CD4-positive, alpha-beta T cell treated with Interleukin-17A for 1 hour (primary cell): ENCODE measurements at regions not wholly inside any gene's neighbourhood (a gene's known extent, or its start where the extent isn't known, plus 50 kb on each side); places are given as distances from the start of the nearest gene placed in this dataset.

Source experiments
- DNase-seq: peaks from one replicate; pipeline ENCODE4 v3.0.0-alpha.2; 2020

DNA sequence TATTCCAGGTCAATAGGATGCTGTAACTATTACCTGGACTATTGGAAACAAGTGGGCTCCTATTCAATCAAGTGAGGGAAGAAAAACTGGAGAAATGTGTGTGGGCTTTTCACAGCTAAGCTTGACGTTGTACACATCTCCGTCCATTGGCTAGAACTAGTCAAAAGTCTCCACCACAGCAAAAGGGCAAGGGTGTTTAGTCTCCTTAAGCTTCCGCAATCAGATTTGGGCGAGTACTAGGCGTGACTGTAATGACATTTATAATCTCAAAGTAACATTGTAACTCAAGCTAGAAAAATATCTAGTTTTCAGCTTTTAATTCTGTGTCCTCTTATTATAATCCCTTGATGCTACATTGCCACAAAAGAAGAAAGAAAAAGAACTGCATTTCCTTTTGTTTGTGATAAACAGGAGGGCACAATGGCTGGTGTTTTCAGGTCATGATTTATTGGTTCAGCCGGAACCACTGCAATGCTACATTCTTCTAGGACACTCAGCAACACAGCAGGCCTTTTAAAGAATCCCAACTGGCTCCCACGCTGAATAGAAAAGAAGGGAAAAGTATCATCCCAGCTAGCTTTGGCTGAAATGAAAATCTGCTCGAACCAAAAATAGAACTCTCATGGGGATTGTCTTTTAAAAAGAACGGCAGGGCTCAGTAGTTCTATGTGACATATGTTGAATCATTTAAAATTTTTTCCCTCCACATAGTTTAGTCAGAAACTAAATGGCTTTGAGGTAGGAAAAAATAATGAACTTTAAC is 387.7 kb downstream of the BTBD3 start:
- DNase-seq, result no peak

DNA sequence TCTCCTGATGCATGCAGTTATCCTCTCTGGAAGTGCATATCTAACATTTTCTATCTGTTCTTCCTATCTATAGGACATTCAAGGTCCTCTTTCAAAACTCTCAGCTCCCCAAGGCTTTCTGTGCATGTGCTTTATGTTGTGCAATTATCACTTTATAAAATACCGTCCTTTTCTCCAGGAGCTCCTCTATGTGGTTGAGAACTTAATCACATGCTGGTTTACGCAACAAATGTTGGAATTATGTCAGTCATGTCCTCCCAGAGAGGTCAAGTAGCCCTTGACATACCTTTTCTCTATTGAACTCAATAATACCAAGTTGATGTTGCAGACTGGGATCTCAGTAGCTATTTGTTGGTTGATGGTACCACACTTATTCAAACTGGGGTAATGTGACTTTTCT is 388.4 kb downstream of the BTBD3 start:
- DNase-seq, result no peak

DNA sequence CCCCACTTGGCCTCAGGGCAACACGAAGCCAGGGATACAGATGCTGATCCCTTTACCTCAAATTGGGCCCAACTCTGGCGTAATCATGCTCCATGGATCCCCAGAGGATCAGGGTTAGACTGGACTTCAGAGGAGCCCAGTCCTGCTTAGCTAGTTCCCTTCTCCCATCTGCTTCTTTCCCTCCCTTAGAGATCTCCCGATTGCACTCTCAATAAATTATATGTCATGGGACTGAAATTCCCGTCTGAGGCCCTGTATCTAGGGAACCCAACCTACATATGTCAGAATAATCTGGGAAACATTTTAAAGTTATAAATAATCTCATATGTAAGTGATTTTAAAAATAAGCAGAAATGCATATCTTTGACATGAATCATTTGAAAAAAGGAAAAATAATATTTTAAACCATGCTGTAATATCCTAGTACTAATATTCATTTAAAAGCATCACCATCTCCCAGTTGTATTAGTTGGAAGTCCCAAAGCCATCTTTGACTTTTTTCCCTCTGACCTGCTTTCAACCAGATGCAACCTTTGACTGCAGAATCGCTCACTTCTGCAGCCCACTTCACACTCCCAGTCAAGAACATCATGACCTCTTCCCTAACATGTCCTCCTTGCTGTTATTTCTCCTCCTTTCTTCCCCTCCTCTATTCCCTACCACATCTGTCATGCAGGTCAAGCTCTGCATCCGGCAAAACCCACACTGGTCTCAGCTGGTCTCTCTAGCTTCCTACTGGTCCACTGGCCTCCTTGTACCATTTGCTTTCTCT is 393.6 kb downstream of the BTBD3 start:
- DNase-seq, result no peak

DNA sequence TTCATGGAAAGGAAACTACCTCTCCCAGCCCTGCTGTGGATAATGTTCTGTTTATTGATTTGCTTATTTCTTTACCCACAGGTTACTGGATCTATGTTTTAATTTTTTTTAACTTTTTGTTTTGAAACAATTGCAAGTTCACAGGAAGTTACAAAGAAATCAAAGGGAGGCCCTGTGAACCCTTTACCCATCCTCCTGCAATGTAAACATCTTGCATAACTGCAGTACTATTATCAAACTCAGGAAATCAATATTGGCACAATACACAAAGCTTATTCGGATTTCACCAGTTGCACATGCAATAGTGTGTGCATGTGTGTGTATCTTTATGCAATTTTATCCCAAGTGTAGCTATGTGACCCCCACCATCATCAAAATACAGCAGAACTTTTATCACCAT is 398.0 kb downstream of the BTBD3 start:
- no peak for DNase-seq

DNA sequence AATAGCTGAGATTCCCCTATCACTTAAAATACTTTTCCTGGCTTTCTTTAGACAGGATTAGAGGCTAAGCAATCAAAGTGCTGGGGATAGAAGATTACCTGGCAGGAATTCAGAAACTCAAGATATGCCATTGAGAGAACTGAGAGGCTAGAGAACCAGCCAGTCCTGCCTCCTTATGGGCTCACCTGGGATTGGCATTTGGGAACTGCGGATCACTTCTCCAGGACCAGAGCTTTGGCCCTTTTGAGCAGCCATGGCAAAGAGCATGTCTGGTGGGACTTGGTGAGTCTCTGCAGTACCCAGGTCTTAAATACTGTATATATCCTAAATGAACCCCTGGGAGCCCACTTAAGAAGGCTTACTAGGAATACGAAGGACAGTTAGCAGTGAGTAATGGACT is 399.1 kb downstream of the BTBD3 start:
- DNase-seq, result no peak

DNA sequence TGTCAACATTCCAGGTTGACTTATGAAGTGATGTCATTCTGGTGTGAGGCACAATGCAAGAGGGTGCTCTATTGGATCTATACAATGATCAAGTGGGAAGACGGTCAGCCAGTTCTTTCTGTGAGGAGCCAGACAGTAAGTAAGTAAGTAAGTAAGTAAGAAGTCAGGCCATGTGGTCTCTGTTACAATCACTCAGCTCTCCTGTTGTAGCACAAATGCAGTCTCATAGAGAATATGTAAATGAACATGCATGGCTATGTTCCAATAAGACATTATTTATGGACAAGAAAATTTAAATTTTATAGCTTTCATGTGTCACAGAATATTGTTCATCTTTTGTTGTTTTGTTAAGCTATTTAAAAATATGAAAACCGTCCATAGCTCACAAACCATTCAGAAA is 399.7 kb downstream of the BTBD3 start:
- DNase-seq, result no peak

DNA sequence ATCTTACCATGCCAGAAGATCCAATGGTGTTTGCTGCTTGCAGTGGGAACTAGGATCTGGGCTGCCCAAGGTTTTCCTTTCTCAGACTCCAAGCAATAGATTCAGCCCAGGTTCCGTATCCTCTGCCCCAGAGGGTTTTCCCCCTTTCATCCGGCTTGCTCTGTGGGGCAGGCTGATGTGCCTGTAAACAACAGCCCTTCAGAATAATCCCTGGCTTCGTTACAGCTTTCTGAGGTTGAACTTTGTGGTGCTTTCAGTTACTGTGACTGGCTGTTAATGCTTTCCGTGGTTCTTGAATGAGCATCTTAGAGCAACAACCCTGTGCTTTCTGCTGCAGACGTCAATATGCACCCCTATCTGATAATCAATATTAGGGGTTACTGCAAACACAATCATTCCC is 400.4 kb downstream of the BTBD3 start:
- DNase-seq, result no peak

DNA sequence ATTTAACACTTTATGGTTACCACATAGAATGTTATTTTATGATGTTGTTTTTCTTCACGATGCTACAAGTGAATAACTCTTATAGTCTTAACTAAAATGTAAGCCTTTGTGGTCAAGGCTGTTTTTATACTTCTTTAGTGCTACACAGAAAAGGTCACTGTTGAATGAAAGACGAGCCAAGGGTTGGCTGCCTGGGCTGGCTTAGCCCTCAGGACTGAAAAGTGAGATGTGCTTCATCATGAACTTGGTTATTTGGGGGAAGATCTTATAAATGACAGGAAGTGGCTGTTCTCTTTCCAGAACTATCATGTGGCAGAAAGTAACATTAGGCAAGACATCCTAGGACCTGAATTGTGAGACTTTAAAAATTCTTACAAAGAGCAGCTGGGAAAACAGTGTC is 404.0 kb downstream of the BTBD3 start:
- no peak for DNase-seq

DNA sequence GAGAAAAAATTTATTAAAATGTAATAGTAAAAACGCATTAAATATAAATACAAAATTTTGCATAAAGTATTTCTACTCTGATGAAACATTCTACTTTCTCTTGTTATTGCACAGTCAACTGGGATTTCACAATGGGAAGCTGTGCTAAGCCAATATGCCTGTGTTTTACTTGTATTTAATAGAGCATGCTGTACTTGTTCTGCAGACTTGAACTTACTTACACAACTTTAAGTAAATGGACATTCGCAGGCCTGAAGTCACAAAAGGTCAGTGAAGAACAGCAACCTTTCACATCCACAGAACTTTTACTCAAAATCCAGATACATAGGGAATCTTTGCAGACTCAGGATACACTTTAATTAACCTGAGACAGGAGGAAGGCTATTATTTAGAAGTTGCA is 409.5 kb downstream of the BTBD3 start:
- DNase-seq, result no peak

DNA sequence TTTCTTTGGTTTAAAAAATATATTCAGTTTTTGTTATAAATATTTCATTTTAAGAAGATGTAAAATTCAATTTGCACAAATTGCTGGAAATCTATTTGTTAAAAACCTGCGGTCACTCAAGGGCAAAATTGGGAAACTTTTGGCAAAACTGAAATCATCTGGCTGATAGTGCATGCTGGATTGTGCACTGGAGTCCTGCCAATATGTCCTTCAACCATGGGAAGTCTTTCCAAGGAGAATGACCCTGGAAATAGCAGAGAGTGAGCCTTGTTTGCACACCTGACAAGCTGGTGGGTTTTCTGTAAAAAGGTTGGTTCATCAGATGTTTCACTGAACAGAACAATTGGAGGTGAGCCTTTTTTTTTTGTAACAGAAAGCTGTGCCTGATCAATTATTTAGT is 413.5 kb downstream of the BTBD3 start:
- no peak for DNase-seq

DNA sequence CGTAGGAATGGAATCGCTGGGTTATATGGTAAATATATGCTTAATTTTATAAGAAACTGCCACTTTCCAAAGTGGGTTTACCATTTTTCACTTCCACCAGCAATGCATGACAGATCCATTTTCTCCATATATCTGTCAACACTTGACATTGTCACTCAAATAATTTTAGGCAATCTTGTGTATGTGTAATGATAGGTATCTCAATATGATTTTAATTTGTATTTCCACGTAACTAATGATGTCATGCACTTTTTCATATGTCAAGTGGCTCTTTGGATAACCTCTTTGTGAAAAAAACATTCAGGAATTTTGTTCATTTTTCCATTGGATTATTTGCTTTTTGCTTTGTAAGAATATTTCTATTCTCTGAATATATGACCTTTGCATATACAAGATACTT is 419.9 kb downstream of the BTBD3 start:
- DNase-seq, result no peak

DNA sequence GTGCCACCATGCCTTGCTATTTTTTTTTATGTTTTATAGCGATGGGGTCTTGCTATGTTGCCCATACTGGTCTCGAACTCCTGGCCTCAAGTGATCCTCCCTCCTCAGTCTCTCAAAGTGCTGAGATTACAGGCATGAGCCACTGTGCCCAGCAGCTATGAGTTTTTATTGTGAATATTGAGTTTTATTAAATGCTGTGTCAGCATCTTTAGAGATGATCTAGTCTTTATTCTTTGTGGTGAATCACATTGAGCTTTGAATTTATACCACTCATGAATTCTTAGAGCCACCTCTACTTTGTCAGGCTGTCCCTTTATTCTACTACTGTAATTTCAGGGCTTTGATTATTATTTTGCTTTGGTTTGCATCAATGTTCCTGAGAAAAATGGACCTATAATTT is 428.3 kb downstream of the BTBD3 start:
- DNase-seq, result no peak

DNA sequence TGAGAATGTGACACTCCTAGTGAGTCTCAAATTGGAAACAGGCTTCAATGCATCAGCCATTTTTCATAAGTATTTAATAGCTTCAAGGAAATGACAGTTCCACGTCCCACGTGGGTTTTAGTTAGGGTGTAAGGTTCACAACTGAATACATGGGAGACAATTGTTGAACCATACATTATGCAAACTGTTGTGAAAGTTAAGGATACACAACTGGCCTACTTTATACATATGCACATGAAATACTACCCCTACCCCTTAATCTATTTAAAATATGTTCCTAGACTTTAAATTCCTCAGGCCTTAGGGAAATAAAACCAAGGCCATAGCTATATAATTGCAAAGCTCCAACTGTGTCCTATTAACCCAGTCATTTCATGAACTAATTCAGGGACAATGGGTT is 436.1 kb downstream of the BTBD3 start:
- DNase-seq, result no peak

DNA sequence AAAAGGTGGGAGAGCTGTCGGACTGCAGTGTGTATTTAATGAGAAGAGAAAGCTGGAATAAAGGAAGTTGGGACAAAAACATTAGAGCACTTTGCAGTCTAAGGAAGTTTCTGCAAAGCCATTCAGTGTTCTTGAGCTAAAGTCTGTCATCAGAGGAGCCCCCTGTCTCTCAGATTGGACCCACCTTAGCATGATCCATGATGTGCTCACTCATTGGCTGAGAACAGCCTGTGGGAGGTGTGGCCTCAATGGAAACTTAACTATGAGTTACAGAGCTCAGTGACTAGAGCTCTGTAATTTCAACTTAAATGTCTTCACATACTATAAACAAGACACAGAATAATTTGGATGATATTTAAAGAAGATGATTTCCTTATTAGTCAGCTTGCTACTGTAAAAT is 437.0 kb downstream of the BTBD3 start:
- DNase-seq, result no peak

DNA sequence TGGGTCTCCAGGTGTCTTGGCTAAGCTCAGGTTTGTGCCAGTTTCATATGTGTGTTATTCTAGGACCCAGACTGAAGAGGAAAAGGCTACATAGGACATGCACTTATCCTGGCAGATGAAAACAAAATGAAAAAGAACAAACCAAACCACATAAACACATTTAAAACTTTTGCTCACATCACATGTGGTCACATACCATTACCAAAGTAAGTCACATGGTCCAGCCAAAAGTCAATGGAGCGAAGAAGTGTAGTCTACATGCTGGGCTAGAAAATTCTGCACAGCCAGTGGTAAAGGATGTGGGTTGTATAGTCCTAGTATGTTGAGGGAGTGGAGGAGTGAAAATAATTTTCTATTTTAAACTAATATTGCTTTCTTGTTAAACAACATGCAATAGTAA is 437.5 kb downstream of the BTBD3 start:
- DNase-seq, result no peak

DNA sequence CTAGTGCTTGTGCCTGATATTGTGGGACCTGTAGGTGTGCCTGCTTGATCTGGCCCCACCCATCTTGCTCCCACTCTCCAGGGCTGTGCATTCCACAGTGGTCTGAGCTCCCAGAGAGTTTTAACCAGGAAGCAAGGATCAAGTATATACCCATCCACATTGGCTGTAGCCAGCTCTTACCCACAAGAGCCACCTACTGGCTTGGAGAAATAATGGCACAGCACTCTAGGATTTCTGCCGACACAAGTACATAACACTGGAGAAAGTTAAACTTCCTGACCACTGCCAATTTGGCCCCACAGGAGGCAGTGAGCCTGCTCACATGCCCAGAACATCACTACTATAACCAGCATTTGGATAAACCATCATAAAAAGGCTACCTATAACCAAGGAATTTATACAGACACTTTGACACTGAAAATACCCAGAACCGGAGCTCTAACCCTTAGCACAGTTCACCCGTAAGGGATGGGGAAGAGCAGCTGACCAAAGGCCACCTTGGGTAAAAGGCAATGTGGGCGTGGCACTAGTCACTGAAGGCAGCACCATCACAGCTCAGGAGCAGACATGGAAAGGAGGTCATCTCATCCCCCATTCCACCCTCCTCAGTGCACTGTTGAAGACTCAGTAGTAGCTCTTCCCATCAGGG is 440.4 kb downstream of the BTBD3 start:
- no peak for DNase-seq

DNA sequence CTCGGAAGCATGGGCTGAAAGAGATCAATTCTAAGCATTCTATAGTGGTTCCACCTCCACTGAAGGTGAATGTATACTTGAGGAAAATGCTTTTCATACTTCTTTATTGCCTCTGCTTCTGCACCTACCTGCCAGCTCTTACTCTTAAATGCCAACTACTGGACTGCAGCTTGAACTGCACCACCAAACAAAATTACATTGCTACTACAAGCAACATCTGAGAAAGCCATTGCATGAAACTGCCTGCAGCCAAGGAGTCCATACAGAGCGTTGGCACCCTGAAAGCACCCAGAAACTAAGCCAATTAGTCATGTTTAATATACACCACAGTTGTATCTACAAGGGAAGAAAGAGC is 440.9 kb downstream of the BTBD3 start:
- no peak for DNase-seq

DNA sequence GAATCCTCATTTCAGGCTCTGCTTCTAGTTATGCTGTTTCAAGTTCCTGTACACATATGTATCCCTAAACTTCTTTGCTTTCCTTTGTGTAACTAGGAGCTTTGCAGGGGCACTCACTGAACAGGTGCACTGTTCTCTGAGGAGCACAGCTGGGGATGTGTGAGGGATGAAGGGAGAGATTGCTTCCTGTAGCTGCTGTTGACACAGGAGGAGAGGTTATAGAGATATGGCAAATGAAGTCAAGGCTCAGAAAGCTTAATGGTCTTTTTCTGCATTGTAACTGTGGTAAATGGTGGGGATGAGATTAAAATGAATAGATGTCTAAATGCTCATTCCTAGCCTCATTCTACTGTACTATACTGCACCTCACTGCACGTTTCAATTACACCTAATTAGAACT is 454.3 kb downstream of the BTBD3 start:
- DNase-seq, result no peak

DNA sequence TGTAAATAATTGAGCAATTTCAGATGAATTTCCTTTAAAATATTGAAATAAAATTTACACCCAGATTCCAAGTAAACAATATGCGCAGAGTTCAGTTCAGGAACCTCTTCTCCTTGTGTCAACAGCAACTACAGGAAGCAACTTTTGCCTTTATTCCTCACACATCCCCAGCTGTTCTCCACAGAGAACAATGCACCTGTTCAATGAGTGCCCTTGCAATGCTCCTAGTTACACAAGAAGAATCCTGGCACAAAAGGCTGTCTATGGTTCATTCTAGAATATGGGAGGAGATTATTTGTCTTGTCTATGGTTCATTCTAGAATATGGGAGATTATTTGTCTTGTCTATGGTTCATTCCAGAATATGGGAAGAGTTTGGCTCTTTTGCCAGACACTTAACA is 454.9 kb downstream of the BTBD3 start:
- no peak for DNase-seq

DNA sequence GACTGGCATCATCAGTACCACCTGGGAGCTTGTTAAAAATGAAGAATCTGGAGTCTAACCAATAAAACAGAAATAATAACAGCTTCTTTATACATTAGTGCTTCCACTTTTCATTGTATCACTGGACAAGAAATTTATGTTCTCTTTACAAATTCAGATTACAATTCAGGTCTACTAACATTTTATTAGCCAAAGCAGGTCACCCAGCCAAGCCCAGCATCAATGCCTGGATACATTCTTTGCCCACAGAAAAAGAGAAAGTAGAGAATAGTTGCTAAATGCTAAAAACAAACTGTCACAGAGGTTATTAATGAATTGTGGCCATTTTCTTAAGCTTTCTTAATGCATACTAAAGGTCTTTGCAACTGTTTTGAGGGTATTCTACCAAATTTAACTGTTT is 458.3 kb downstream of the BTBD3 start:
- DNase-seq, result no peak

DNA sequence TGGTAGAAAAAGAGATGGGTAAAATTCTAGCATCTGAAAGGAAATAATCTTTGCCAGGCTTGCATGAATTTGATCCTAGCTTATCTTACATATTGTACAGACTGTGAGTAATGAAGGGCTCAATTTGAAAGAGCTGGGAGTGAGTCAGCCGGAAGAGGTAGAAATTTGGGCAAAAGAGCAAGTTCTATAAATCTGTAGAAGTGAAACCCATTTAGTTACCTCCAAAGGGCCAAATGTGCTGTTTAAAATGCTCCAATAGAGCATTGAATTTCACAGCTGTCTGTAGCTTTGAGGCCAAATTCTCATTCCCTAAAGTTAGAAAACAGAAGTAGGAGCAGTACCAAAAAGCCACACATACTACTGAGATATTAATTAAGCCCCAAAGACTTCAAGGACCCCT is 466.1 kb downstream of the BTBD3 start:
- no peak for DNase-seq

DNA sequence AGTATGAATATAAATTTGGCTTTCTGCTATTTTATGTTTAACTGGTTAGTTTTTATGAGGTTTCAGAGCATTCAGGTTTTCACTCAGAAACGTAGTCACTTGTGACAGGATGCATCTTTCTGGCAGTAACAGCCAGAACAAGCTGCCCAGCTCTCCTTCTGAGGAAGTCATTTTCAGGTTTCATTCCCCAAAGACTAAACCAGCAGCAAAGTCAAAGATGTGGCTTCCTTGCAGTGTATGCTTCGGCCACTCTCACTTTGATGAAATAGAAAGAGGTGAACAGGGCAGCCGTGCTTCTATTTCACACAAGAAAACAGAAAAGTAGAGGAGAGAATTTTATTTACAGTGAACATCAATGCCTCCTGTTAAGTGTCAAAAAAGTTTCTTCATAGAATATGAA is 469.1 kb downstream of the BTBD3 start:
- DNase-seq, result no peak

DNA sequence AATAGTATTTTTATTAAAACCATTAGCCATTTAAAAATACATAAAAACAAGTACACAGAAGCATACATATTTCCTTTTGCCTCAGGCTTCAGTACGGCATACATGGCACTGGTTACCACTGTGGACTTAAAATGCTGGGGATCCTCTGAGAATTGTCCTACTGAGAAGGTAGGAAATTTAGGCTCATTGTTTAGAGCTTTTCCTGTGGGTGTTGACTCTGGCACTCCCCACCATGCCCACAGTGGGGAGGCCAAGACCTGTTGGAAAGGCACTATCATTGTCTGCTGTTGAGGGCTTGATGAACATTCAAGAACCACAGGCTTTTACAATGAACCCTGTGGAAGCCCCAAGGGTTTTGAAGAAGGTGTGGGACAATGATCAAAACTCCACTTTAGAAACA is 473.4 kb downstream of the BTBD3 start:
- DNase-seq, result no peak

DNA sequence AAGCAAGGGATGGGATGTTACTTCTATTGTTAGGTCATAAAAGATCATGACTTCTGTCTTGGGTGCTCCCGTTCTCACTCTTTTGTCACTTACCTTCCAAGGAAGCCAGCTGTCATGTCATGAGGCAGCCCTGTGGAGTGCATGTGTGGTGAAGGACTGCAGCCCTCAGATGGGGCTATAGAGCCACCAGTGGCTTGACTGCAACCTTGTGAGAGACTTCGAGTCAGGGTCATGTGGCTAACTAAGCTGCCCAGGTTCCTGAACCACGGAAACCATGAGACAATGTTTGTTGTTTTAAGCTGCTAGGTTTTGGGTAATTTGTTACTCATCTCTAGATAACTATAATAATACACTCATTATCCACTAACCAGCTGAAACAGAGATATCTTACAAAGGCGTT is 477.1 kb downstream of the BTBD3 start:
- no peak for DNase-seq
